Esophagus muscularis mucosa (tissue), 4 donors: ENCODE measurements at regions not wholly inside any gene's neighbourhood (a gene's known extent, or its start where the extent isn't known, plus 50 kb on each side); places are given as distances from the start of the nearest gene placed in this dataset.

Source experiments
- DNase-seq: peaks from one replicate; pipeline ENCODE4 v3.0.0-alpha.2; 2017; ENCODE audit errors: extremely low spot score
- H3K27ac ChIP-seq, 4 donors: fragments of 200-600 bp; sonication (generic); replicated peaks in 1 of 4; 1 replicate in 3 of 4; 2 replicates in 1 of 4; pipeline ENCODE4 v1.5.1; 2016 to 2019; ENCODE audit warnings: mild to moderate bottlenecking in 1 of 4
- H3K27me3 ChIP-seq, 4 donors: fragments of 200-600 bp; sonication (generic); one replicate each; pipeline versions ENCODE4 v1.5.1 to v1.6.0; 2016 to 2019
- H3K36me3 ChIP-seq, 4 donors: fragments of 200-600 bp; sonication (generic); one replicate each; pipeline ENCODE4 v1.5.1; 2016 to 2019
- H3K4me1 ChIP-seq, 4 donors: fragments of 200-600 bp; sonication (generic); one replicate each; pipeline ENCODE4 v1.5.1; 2016 to 2019
- H3K4me3 ChIP-seq, 4 donors: fragments of 200-600 bp; sonication (generic); 1 replicate in 2 of 4; 2 replicates in 2 of 4; pipeline ENCODE4 v1.5.1; 2016 to 2019; ENCODE audit warnings: mild to moderate bottlenecking in 4 of 4, moderate library complexity in 1 of 4
- H3K9me3 ChIP-seq, 4 donors: fragments of 200-600 bp; sonication (generic); 1 replicate in 3 of 4; 2 replicates in 1 of 4; pipeline ENCODE4 v1.5.1; 2016 to 2019
- EP300 ChIP-seq: sonication (generic); formaldehyde crosslinking; IDR thresholded peaks from one replicate; pipeline ENCODE4 v1.6.1; 2017; ENCODE audit warnings: antibody characterized with exemption
- POLR2A ChIP-seq: fragments of 450-650 bp; IDR thresholded peaks from one replicate; pipeline ENCODE4 v1.6.1; 2017; ENCODE audit warnings: antibody characterized with exemption, moderate library complexity, mild to moderate bottlenecking, low read depth
- POLR2AphosphoS5 ChIP-seq, 2 donors: sonication (generic); formaldehyde crosslinking; IDR thresholded peaks; one replicate each; pipeline ENCODE4 v1.6.1; 2017; ENCODE audit warnings: antibody characterized with exemption in 2 of 2
- WGBS: methylation state at CpG from one replicate; pipeline ENCODE4 v1.1.5; 2018; 5-methylcytosine and 5-hydroxymethylcytosine counted together
- intact Hi-C: fragments of 100-400 bp; cut with DNase I; formaldehyde crosslinking; loops from one replicate; pipeline ENCODE4 v1.15.1; 2023
- TF ChIP-seq, protein P1 (sequence below), 3 experiments: fragments of 200-600 bp in 2 of 3; fragments of 450-650 bp in 1 of 3; sonication (generic) in 2 of 3; IDR thresholded peaks; one replicate each; pipeline ENCODE4 v1.5.1; 2017 to 2019; ENCODE audit warnings: antibody characterized with exemption in 3 of 3, mild to moderate bottlenecking in 2 of 3, moderate library complexity in 1 of 3

DNA sequence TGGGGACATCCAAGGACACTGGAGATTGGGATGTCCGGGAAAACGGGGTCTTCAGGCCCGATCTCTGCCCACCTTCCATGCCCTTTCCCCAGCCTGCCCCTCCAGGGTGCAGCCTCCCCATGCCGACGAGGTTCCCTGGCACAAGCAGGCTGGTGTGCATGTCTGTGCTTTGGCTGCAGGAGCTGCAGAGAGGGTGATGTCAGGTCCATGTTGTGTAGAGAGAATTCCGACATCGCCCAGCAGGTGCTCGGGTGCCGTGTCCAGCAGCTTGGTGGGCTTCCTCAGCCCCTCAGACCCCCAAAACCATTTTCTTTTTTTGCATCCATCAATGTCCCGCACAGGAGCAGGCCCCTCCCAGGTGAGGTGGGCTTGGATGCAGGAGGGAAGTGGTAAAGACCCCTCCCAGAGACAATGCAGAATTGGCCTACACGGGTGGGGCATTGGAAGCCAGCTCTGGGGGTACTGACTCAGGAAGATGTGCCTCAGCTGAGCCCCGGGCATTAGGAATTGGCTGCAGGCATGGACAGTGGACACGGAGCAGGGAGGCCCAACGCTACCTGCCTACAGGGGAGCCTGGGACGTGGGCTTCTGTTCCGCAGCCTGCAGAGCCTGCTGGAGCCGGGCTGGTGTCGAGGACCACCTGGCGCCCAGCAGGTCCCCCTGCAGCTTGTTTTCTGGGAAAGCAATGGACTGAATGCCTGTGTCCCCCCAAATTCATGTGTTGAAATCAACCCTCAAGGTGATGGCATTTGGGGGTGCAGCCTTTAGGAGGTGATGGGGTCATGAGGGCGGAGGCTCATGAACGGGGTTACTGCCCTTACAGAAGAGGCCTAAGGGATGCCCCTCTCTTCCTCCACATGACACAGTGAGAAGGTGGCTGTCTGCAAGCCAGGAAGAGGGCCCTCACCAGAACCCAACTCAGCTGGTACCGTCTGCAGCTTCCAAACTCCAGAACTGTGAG is 97.5 kb downstream of the METRNL start:
- Histone ChIP-seq H3K4me3 (no peak overlapping the region), H3K27me3 (peaks cover 0 to 3% (median 0%) of the 10 kb centered on the region in 4 donors), H3K27ac (no peak overlapping the region), H3K36me3 (no peaks in the 10 kb centered on the region), H3K9me3 (no peaks in the 10 kb centered on the region), H3K4me1 (peaks cover 0 to 6% (median under 1%) of the 10 kb centered on the region in 4 donors)
- WGBS, result 89% methylated on average over 17 of the region's 22 CpGs
- intact Hi-C loops, result no loop called here
- TF ChIP-seq, protein P1, sequence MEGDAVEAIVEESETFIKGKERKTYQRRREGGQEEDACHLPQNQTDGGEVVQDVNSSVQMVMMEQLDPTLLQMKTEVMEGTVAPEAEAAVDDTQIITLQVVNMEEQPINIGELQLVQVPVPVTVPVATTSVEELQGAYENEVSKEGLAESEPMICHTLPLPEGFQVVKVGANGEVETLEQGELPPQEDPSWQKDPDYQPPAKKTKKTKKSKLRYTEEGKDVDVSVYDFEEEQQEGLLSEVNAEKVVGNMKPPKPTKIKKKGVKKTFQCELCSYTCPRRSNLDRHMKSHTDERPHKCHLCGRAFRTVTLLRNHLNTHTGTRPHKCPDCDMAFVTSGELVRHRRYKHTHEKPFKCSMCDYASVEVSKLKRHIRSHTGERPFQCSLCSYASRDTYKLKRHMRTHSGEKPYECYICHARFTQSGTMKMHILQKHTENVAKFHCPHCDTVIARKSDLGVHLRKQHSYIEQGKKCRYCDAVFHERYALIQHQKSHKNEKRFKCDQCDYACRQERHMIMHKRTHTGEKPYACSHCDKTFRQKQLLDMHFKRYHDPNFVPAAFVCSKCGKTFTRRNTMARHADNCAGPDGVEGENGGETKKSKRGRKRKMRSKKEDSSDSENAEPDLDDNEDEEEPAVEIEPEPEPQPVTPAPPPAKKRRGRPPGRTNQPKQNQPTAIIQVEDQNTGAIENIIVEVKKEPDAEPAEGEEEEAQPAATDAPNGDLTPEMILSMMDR (IDR thresholded peaks at IDR 0.05), result no peak
- TF ChIP-seq POLR2AphosphoS5 (IDR thresholded peaks at IDR 0.05) (no peak), POLR2A (no peak)
- DNase-seq, result peak; percentile 83

DNA sequence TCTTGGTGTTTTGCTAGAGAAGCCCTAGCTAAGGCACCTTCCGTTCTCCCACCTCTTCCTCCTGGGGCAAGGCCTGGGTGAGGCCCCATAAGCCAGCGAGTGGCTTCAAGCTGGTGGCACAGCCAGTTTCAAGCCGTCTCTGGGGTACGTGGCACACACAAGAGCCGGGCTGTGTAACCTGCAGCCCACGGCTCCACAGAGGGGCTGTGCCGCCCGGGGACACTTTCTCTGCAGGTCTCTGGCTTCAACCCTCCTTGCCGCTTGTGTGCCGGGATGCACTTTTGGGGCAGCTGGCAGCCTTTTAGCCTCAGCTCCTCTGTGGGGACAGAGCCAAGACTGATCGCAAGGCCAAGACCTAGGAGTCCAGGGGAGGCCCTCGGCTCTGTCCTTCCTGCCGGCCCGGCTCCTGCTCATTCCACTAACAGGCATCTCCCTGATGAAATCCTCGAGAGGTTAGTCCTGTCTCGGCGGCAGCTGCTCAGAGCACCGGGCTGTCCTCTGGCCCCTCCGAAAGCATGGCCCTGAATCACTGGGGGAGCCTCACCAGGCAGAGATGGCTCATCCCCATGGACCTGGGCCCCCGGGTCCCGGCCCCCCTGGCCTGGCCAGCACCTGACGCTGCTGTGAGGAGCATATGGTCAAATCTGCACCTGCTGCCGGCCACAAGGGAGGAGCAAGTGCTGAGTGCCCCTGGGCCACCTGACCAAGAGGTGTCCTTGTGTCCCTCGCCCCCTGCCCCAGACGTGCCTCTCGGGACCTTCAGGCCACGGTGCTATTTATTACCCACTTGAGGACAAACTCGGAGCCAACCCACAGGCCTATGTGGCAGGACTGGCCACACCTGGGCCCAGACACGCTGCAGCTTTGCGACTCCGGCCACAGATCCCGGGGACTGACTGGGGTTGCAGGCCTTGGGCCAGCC is 98.5 kb downstream of the METRNL start:
- intact Hi-C loops, result no loop called here
- Histone ChIP-seq H3K36me3 (no peaks in the 10 kb centered on the region), H3K4me1 (peaks cover 0 to 15% (median 5%) of the 10 kb centered on the region in 4 donors), H3K9me3 (no peaks in the 10 kb centered on the region), H3K27ac (no peak overlapping the region), H3K4me3 (no peak overlapping the region), H3K27me3 (no peaks in the 10 kb centered on the region)
- peak; percentile 86 for DNase-seq
- WGBS, result 100% methylated on average over 3 of the region's 32 CpGs
- TF ChIP-seq, protein P1 (IDR thresholded peaks at IDR 0.05), result no peak

DNA sequence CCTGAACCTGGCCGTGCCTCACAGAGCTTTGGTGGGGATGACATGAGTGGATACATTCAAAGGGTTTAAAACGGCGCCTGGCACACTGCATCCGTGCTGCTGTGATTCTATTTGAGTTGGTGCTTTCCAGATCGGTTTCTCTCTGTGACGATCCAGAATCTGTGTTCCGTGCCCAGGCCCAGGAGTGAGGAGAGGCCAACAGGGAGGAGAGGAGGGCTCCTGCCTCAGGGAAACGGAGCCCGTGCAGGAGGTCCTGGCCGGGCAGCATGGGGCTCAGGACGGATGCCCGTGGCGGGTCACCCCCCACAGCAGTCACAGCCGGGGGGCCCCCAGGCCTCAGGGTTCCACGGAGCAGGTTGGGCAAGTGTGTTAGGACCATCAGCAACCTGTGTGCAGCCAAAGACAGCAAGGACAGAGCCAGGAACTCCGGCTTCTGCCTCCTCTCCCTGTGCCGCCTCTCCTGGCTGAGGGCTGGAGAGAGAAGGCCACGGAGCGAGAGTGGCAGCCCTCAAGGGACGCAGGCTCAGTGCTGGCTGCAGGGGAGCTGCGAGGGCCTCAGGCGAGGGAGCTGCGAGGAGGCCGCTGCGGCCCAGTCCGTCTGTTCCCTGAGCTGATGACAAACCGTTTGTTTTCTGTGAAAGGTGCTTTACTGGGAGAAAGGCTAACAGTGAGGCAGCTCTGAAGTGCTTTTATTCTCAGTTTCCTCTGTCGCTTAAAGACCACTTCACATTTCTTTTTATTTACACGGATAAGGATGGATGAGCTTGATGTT is 99.3 kb downstream of the METRNL start:
- TF ChIP-seq POLR2AphosphoS5 (IDR thresholded peaks at IDR 0.05) (no peak), EP300 (no peak), POLR2A (no peak)
- TF ChIP-seq, protein P1 (IDR thresholded peaks at IDR 0.05), result no peak
- intact Hi-C loops, result no loop called here
- 90% methylated on average over 20 of the region's 29 CpGs for WGBS
- Histone ChIP-seq H3K27me3 (no peaks in the 10 kb centered on the region), H3K27ac (no peak overlapping the region), H3K4me1 (peaks cover 4 to 15% (median 9%) of the 10 kb centered on the region in 4 donors), H3K4me3 (no peak overlapping the region), H3K9me3 (no peaks in the 10 kb centered on the region), H3K36me3 (no peaks in the 10 kb centered on the region)
- DNase-seq, result peak; percentile 84

DNA sequence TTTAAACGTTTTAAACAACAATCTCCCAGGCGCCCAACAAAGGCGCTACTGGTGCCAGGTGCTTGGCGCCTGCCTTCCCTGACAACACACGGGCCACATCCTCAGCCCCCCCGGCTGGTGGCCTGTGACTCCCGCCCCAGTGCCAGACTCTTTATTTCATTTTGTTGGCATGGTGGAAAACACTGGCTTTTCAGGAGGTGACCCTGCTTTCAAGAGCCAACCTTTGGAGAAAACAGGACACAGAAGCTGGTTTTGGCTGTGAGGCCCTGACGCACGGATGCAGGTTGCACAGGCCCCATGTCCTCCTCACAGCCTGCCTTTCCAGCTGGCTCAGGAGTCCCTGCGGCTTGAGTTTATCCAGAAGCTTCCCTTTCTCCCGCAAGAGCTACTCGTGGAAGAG is 100.0 kb downstream of the METRNL start:
- intact Hi-C loops, result no loop called here
- no peaks in the 10 kb centered on the region for H3K36me3 ChIP-seq
- no peaks in the 10 kb centered on the region for H3K9me3 ChIP-seq
- TF ChIP-seq POLR2A, result no peak
- no peak for TF ChIP-seq POLR2AphosphoS5 (IDR thresholded peaks at IDR 0.05)
- TF ChIP-seq EP300, result no peak
- TF ChIP-seq, protein P1 (IDR thresholded peaks at IDR 0.05), result no peak
- DNase-seq, result peak; percentile 84
- no peak overlapping the region for H3K4me3 ChIP-seq
- 74% methylated on average over 12 of the region's 12 CpGs for WGBS
- no peak overlapping the region for H3K27ac ChIP-seq
- H3K27me3 ChIP-seq, result no peaks in the 10 kb centered on the region
- peaks cover 6 to 17% (median 12%) of the 10 kb centered on the region in 4 donors for H3K4me1 ChIP-seq
